ENCODE measurements at regions not wholly inside any gene's neighbourhood (a gene's known extent, or its start where the extent isn't known, plus 50 kb on each side); places are given as distances from the start of the nearest gene placed in this dataset.

DNA sequence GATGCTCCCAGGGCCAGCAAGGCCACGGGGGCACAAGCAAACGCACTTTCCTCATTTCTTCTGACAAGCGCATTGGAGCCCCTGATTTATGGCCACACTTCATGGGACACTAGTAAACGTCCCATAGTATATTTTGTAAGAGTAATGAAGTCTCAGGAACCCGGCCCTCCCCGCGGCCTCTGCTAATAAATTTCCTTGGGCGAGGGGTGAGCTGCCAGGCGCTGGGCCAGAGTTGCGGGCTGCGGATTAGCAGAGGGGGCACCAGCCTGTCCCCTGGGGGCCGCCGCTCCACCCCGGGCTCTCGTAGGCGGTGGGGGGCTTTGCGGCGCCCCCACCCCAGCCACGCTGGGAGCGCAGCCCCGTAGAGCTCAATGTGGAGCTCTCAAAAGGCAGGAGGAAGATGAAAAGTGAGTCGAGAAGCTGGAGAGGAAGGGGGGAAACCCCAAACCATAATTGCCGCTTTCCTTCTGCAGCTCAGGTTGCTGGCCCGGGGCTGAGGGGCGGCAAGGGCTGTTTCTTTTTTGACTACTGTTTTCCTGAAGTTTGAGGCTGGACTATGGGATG, 173.6 kb downstream of the CDC5L start:
- peak overlapping the region; percentile 67 for H3K4me3 Mint-ChIP-seq
- DNase-seq: peak in 1 of 14 experiments; percentile 28
- intact Hi-C loops (cut with DNase I, micrococcal nuclease): no loop called here
- ATAC-seq (ENCODE audit: poor library complexity): no peak
- H3K27ac Mint-ChIP-seq: no peak overlapping the region
- H3K27me3 Mint-ChIP-seq: peaks cover 48% of the 10 kb centered on the region
- no peak overlapping the region for H3K4me3 ChIP-seq (ENCODE audit: low read length)
- ChIA-PET POLR2A (no interaction called here), CTCF (no interaction called here)
- no peak overlapping the region for H3K27ac ChIP-seq (ENCODE audit: low read depth in 1 of 2, low read length in 2 of 2)
- no peaks in the 10 kb centered on the region for H3K9me3 ChIP-seq (ENCODE audit: control insufficient read depth in 1 of 2, insufficient read depth in 1 of 2, low read length in 2 of 2)
- no peaks in the 10 kb centered on the region for H3K9me3 Mint-ChIP-seq
- no peaks in the 10 kb centered on the region for H3K36me3 ChIP-seq (ENCODE audit: insufficient read depth, low read length)
- TF ChIP-seq, protein P1, sequence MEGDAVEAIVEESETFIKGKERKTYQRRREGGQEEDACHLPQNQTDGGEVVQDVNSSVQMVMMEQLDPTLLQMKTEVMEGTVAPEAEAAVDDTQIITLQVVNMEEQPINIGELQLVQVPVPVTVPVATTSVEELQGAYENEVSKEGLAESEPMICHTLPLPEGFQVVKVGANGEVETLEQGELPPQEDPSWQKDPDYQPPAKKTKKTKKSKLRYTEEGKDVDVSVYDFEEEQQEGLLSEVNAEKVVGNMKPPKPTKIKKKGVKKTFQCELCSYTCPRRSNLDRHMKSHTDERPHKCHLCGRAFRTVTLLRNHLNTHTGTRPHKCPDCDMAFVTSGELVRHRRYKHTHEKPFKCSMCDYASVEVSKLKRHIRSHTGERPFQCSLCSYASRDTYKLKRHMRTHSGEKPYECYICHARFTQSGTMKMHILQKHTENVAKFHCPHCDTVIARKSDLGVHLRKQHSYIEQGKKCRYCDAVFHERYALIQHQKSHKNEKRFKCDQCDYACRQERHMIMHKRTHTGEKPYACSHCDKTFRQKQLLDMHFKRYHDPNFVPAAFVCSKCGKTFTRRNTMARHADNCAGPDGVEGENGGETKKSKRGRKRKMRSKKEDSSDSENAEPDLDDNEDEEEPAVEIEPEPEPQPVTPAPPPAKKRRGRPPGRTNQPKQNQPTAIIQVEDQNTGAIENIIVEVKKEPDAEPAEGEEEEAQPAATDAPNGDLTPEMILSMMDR (IDR thresholded peaks at IDR 0.05): no peak
- H3K27me3 ChIP-seq (ENCODE audit: control insufficient read depth in 1 of 2, insufficient read depth in 2 of 2, low read length in 2 of 2): peaks cover 27 to 31% of the 10 kb centered on the region in 2 experiments
- no peaks in the 10 kb centered on the region for H3K36me3 Mint-ChIP-seq (ENCODE audit: low read depth)
- H3K4me1 Mint-ChIP-seq (ENCODE audit: low read depth): peaks cover 6% of the 10 kb centered on the region
- H3K4me1 ChIP-seq (ENCODE audit: insufficient read depth, low read length): peaks cover 12% of the 10 kb centered on the region

- Mint-ChIP-seq H3K36me3 (ENCODE audit: low read depth) (no peaks in the 10 kb centered on the region), H3K4me1 (ENCODE audit: low read depth) (peaks cover 6% of the 10 kb centered on the region), H3K27me3 (peaks cover 48% of the 10 kb centered on the region), H3K9me3 (no peaks in the 10 kb centered on the region), H3K4me3 (peak overlapping the region; percentile 49), H3K27ac (no peak overlapping the region)
- Histone ChIP-seq H3K9me3 (ENCODE audit: control insufficient read depth in 1 of 2, insufficient read depth in 1 of 2, low read length in 2 of 2) (no peaks in the 10 kb centered on the region), H3K36me3 (ENCODE audit: insufficient read depth, low read length) (no peaks in the 10 kb centered on the region), H3K27me3 (ENCODE audit: control insufficient read depth in 1 of 2, insufficient read depth in 2 of 2, low read length in 2 of 2) (peaks cover 27 to 31% of the 10 kb centered on the region in 2 experiments), H3K4me3 (ENCODE audit: low read length) (no peak overlapping the region), H3K27ac (ENCODE audit: low read depth in 1 of 2, low read length in 2 of 2) (no peak overlapping the region), H3K4me1 (ENCODE audit: insufficient read depth, low read length) (peaks cover 12% of the 10 kb centered on the region)
- ATAC-seq (ENCODE audit: poor library complexity) (no peak), DNase-seq (peak in 2 of 14 experiments; percentile 8 to 19)
- intact Hi-C loops (cut with DNase I, micrococcal nuclease): no loop called here
- POLR2A ChIA-PET: interaction anchor here (0.7 kb wide), 1 partner anchor 9 kb away, joined by 3 read pairs; no protein-coding TSS in a partner anchor
- CTCF ChIA-PET: no interaction called here
- TF ChIP-seq, protein P1 (IDR thresholded peaks at IDR 0.05): no peak
Observed at GRCh38 chr6:44561832-44562665, 174.5 kb downstream of the CDC5L start.

GRCh38 chr6:44563397-44563796, 175.9 kb downstream of the CDC5L start:
- Histone ChIP-seq H3K4me3 (ENCODE audit: low read length) (no peak overlapping the region), H3K4me1 (ENCODE audit: insufficient read depth, low read length) (peaks cover 12% of the 10 kb centered on the region), H3K27me3 (ENCODE audit: control insufficient read depth in 1 of 2, insufficient read depth in 2 of 2, low read length in 2 of 2) (peaks cover 22 to 23% of the 10 kb centered on the region in 2 experiments), H3K36me3 (ENCODE audit: insufficient read depth, low read length) (no peaks in the 10 kb centered on the region), H3K9me3 (ENCODE audit: control insufficient read depth in 1 of 2, insufficient read depth in 1 of 2, low read length in 2 of 2) (no peaks in the 10 kb centered on the region), H3K27ac (ENCODE audit: low read depth in 1 of 2, low read length in 2 of 2) (no peak overlapping the region)
- peaks cover 6% of the 10 kb centered on the region for H3K4me1 Mint-ChIP-seq (ENCODE audit: low read depth)
- ChIA-PET POLR2A (no interaction called here), CTCF (no interaction called here)
- ATAC-seq (ENCODE audit: poor library complexity): no peak
- TF ChIP-seq, protein P1 (IDR thresholded peaks at IDR 0.05): no peak
- no peak overlapping the region for H3K4me3 Mint-ChIP-seq
- H3K27ac Mint-ChIP-seq: no peak overlapping the region
- no peaks in the 10 kb centered on the region for H3K9me3 Mint-ChIP-seq
- DNase-seq: no peak
- peaks cover 40% of the 10 kb centered on the region for H3K27me3 Mint-ChIP-seq
- intact Hi-C loops (cut with DNase I, micrococcal nuclease): no loop called here
- H3K36me3 Mint-ChIP-seq (ENCODE audit: low read depth): no peaks in the 10 kb centered on the region
